ENCODE measurements at regions not wholly inside any gene's neighbourhood (a gene's known extent, or its start where the extent isn't known, plus 50 kb on each side); places are given as distances from the start of the nearest gene placed in this dataset.
"Not testable (repeated sequence)": the region's sequence is repeated elsewhere in the genome, so short reads cannot be mapped to it uniquely, and the experiment has no call there.

DNA sequence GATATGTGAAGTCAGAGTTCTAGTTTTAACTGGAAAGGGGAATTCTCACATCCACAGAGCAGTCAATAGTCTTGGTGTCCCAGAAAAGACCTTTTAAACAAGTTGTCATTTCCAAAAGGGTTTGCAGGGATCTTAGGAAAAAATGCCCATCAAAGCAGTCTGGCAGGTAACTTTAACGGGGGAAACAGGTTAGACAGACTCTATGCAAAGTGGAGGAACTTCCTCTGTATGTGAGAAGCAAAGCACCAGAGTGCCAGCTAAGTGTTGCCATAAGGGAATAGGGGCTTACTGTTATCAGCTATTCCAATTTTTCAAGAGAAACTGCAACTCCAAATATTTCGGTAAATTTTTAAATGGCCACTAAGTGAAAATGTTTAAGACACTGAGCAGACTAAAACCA, 307.9 kb upstream of the MDFIC2 start:
- DNase-seq (no peak), ATAC-seq (no peak)
- Histone ChIP-seq H3K9me3 (no peaks in the 10 kb centered on the region), H3K27ac (no peak overlapping the region), H3K36me3 (ENCODE audit: insufficient read depth in 1 of 2, low read depth in 1 of 2) (no peaks in the 10 kb centered on the region), H3K4me3 (no peak overlapping the region), H3K27me3 (ENCODE audit: insufficient read depth in 3 of 3, low read length in 2 of 3) (peaks cover 0 to 3% (median 0%) of the 10 kb centered on the region in 3 donors), H3K4me1 (no peaks in the 10 kb centered on the region)
- TF ChIP-seq, protein P1, sequence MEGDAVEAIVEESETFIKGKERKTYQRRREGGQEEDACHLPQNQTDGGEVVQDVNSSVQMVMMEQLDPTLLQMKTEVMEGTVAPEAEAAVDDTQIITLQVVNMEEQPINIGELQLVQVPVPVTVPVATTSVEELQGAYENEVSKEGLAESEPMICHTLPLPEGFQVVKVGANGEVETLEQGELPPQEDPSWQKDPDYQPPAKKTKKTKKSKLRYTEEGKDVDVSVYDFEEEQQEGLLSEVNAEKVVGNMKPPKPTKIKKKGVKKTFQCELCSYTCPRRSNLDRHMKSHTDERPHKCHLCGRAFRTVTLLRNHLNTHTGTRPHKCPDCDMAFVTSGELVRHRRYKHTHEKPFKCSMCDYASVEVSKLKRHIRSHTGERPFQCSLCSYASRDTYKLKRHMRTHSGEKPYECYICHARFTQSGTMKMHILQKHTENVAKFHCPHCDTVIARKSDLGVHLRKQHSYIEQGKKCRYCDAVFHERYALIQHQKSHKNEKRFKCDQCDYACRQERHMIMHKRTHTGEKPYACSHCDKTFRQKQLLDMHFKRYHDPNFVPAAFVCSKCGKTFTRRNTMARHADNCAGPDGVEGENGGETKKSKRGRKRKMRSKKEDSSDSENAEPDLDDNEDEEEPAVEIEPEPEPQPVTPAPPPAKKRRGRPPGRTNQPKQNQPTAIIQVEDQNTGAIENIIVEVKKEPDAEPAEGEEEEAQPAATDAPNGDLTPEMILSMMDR (IDR thresholded peaks at IDR 0.05) = no peak
- WGBS, 3 donors = 45 to 55% (median 46%) methylated on average over 2 of the region's 2 CpGs
- intact Hi-C loops (cut with DNase I) = no loop called here

DNA sequence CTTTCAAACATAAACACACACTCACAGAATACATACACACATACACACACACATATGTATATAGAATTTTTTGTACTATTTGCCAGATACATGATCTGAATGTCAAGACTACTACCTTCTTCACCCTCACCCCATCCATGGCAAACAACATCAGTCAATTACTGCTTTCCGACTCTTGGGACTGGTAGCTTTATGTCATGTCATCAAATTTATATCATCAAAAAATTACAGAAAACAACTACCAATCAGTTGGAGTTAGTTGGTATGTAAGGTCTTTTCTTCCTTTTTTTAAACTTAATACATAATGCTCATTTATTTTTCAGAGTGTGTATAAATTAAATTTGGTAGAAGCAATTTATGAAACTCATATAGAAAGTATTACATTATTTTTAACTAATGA, 305.7 kb upstream of the MDFIC2 start:
- TF ChIP-seq, protein P1 (IDR thresholded peaks at IDR 0.05) = no peak
- Histone ChIP-seq H3K4me3 (no peak overlapping the region), H3K4me1 (no peaks in the 10 kb centered on the region), H3K9me3 (no peaks in the 10 kb centered on the region), H3K27me3 (ENCODE audit: insufficient read depth in 3 of 3, low read length in 2 of 3) (peaks cover 0 to 3% (median 0%) of the 10 kb centered on the region in 3 donors), H3K27ac (no peak overlapping the region), H3K36me3 (ENCODE audit: insufficient read depth in 1 of 2, low read depth in 1 of 2) (no peaks in the 10 kb centered on the region)
- ATAC-seq = no peak
- WGBS, 3 donors = 86 to 94% (median 89%) methylated on average over 1 of the region's 1 CpG
- no peak for DNase-seq
- intact Hi-C loops (cut with DNase I) = no loop called here

DNA sequence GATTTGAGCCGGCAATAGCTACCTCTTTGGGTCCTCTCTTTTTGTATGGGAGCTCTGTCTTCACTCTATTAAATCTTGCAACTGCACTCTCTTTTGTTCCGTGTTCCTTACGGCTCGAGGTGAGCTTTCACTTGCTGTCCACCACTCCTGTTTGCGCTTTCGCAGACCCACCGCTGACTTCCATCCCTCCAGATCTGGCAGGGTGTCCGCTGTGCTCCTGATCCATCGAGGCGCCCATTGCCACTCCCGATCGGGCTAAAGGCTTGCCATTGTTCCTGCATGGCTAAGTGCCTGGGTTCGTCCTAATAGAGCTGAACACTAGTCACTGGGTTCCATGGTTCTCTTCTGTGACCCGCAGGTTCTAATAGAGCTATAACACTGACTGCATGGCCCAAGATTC, 304.9 kb upstream of the MDFIC2 start:
- intact Hi-C loops (cut with DNase I); H3K36me3 ChIP-seq (ENCODE audit: insufficient read depth in 1 of 2, low read depth in 1 of 2); H3K9me3 ChIP-seq; H3K4me3 ChIP-seq; H3K4me1 ChIP-seq; ATAC-seq; H3K27ac ChIP-seq; H3K27me3 ChIP-seq (ENCODE audit: insufficient read depth in 3 of 3, low read length in 2 of 3); DNase-seq: not testable (repeated sequence)
- 90% methylated on average over 14 of the region's 14 CpGs for WGBS, 3 donors

DNA sequence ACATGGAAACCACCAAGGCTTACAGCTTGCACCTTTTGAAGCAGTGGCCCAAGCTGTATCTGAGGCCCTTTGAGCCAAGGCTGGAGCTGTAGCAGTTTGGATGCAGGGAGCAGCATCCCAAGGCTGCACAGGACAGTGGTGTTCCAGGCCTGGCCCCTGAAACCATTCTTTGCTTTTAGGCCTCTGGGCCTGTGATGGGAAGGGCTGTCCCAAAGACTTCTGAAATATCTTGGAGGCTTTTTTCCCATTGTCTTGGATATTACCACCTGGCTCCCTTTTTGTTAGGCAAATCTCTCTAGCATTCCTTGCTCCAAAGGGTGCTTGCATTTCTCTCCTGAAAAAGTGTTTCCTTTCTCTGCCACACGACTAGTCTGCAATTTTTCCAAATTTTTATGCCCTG, 302.8 kb upstream of the MDFIC2 start:
- H3K4me3 ChIP-seq = no peak overlapping the region
- no peaks in the 10 kb centered on the region for H3K4me1 ChIP-seq
- no peaks in the 10 kb centered on the region for H3K9me3 ChIP-seq
- ATAC-seq (no peak), DNase-seq (no peak)
- no peaks in the 10 kb centered on the region for H3K36me3 ChIP-seq (ENCODE audit: insufficient read depth in 1 of 2, low read depth in 1 of 2)
- TF ChIP-seq, protein P1 (IDR thresholded peaks at IDR 0.05) = no peak
- intact Hi-C loops (cut with DNase I) = no loop called here
- WGBS, 3 donors = 0 to 30% (median 0%) methylated on average over 1 of the region's 1 CpG
- H3K27me3 ChIP-seq (ENCODE audit: insufficient read depth in 3 of 3, low read length in 2 of 3) = no peaks in the 10 kb centered on the region
- no peak overlapping the region for H3K27ac ChIP-seq

DNA sequence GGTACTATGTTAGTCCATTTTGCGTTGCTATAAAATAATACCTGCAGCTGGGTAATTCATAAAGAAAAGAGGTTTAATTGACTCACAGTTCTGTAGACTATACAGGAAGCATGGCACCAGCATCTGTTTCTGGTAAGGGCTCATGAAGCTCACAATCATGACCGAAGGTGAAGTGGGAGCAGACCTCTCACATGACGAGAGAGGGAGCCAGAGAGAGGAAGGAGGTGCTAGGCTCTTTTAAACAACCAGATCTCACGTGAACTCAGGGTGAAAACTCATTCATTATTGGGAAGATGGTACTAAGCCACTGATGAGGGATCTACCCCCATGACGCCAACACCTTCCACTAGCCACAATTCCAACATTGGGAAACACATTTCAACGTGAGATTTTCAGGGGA, 301.7 kb upstream of the MDFIC2 start:
- TF ChIP-seq, protein P1 (IDR thresholded peaks at IDR 0.05) = no peak
- intact Hi-C loops (cut with DNase I) = no loop called here
- no peak for ATAC-seq
- 77 to 89% (median 82%) methylated on average over 6 of the region's 6 CpGs for WGBS, 3 donors
- no peaks in the 10 kb centered on the region for H3K36me3 ChIP-seq (ENCODE audit: insufficient read depth in 1 of 2, low read depth in 1 of 2)
- no peak for DNase-seq
- H3K9me3 ChIP-seq = no peaks in the 10 kb centered on the region
- no peak overlapping the region for H3K4me3 ChIP-seq
- no peak overlapping the region for H3K27ac ChIP-seq
- H3K27me3 ChIP-seq (ENCODE audit: insufficient read depth in 3 of 3, low read length in 2 of 3) = no peaks in the 10 kb centered on the region
- no peaks in the 10 kb centered on the region for H3K4me1 ChIP-seq
